DND-41 (cell line): ENCODE measurements at regions not wholly inside any gene's neighbourhood (a gene's known extent, or its start where the extent isn't known, plus 50 kb on each side); places are given as distances from the start of the nearest gene placed in this dataset.

Experiments used
- CTCF ChIP-seq: IDR thresholded peaks from 2 replicates; pipeline ENCODE4 v1.5.1; 2012; ENCODE audit warnings: borderline replicate concordance, low read length, moderate library complexity, mild to moderate bottlenecking; ENCODE audit not compliant: poor library complexity, severe bottlenecking; ENCODE audit errors: extremely low read depth
- EZH2 ChIP-seq: IDR thresholded peaks from 3 replicates; pipeline ENCODE4 v1.6.1; 2012; ENCODE audit warnings: borderline replicate concordance, low read depth, mild to moderate bottlenecking, moderate library complexity, low read length, inconsistent platforms; ENCODE audit not compliant: severe bottlenecking

GRCh38 chrX:20427173-20427770 lies 160.6 kb upstream of the RPS6KA3 start:
- TF ChIP-seq CTCF = no peak
- no peak for TF ChIP-seq EZH2
